ENCODE measurements at regions not wholly inside any gene's neighbourhood (a gene's known extent, or its start where the extent isn't known, plus 50 kb on each side); places are given as distances from the start of the nearest gene placed in this dataset.

DNA sequence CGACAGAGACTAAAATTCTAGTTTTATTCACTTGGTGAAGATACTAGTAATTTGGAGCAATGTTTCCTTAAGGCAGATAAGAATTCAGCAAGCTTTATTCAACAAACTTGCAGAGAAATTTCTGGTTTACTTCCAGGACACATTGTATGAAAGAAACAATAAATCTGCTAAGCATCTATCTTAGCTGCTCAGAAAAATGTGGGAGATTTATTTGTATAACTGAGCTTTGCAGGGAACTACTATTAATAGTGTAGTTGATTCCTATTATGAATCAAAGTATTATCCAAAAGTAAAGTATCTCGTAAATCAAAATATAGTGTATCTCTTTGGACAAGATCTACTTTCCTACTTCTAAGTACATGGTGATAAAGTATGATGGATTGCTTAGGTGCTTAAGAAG, 239.4 kb upstream of the TMTC1 start:
- H3K27me3 ChIP-seq (ENCODE audit: control insufficient read depth in 4 of 4, insufficient read depth in 4 of 4, low read length in 3 of 4): no peaks in the 10 kb centered on the region
- WGBS: 89% methylated on average over 2 of the region's 2 CpGs

DNA sequence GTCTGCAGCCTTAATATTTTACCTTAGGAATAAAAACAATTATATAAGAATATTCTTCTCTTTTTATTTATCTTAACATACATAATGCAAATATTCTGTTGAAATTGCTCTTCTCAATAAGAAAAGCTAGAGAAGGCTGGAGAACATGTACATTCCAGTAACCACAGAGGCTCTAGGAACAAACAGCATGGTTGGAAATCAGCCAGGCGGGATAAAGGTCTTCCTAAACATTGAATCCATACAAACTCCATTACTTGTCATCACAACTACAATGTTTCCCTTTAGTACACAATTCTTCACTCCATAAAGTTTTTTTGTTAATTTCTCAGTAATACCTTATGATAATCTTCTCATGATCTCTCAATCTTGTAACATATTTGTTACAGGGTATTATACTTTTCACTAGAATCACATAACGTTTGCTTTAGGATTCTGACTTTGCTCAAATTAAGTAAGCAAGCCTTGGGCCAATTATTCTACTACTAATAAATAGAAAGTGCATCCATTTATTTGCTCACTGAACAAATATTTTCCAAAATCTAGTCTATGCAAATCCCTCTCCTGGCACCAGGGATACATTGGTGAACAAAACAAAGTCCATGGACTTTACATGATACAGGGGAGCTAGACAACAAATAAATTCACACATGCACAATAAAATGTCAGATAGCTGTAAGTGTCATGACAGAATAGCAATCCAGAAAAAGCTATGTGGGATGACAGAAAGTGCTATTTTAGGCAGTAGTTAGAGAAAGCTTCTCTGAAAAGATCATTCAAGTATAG, 237.5 kb upstream of the TMTC1 start:
- TF ChIP-seq, protein P1, sequence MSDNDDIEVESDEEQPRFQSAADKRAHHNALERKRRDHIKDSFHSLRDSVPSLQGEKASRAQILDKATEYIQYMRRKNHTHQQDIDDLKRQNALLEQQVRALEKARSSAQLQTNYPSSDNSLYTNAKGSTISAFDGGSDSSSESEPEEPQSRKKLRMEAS (IDR thresholded peaks at IDR 0.05): no peak
- TF ChIP-seq TAF1 (conservative IDR thresholded peaks at IDR 0.05): no peak
- no peak for TF ChIP-seq JUND (IDR thresholded peaks at IDR 0.05)
- no peak for TF ChIP-seq YY1 (IDR thresholded peaks at IDR 0.05)
- TF ChIP-seq HNF4A (conservative IDR thresholded peaks at IDR 0.05): peak; percentile 62
- TF ChIP-seq NR2F2 (IDR thresholded peaks at IDR 0.05): no peak
- no peak overlapping the region for H3K4me3 ChIP-seq (ENCODE audit: low read depth in 1 of 3, low read length in 3 of 3)
- DNase-seq (ENCODE audit: low spot score): no peak
- H3K36me3 ChIP-seq (ENCODE audit: control insufficient read depth in 4 of 4, insufficient read depth in 3 of 4, low read depth in 1 of 4, low read length in 3 of 4): no peaks in the 10 kb centered on the region
- H3K4me1 ChIP-seq (ENCODE audit: control insufficient read depth in 4 of 4, insufficient read depth in 4 of 4, low read length in 3 of 4): no peaks in the 10 kb centered on the region
- WGBS: 51% methylated on average over 2 of the region's 2 CpGs
- H3K9me3 ChIP-seq (ENCODE audit: control insufficient read depth in 4 of 4, low read length in 3 of 4): peaks cover 0 to 5% (median 5%) of the 10 kb centered on the region in 4 donors
- H3K27ac ChIP-seq (ENCODE audit: low read depth in 1 of 2, low read length in 2 of 2): no peak overlapping the region
- no peak overlapping the region for H3K9ac ChIP-seq (ENCODE audit: low read depth in 1 of 2, low read length in 2 of 2)
- H3K27me3 ChIP-seq (ENCODE audit: control insufficient read depth in 4 of 4, insufficient read depth in 4 of 4, low read length in 3 of 4): no peaks in the 10 kb centered on the region

More for the DNA sequence above, 239.4 kb upstream of the TMTC1 start:
- Histone ChIP-seq H3K4me3 (ENCODE audit: low read depth in 1 of 3, low read length in 3 of 3) (no peak overlapping the region), H3K36me3 (ENCODE audit: control insufficient read depth in 4 of 4, insufficient read depth in 3 of 4, low read depth in 1 of 4, low read length in 3 of 4) (no peaks in the 10 kb centered on the region), H3K4me1 (ENCODE audit: control insufficient read depth in 4 of 4, insufficient read depth in 4 of 4, low read length in 3 of 4) (no peaks in the 10 kb centered on the region), H3K27ac (ENCODE audit: low read depth in 1 of 2, low read length in 2 of 2) (no peak overlapping the region), H3K9ac (ENCODE audit: low read depth in 1 of 2, low read length in 2 of 2) (no peak overlapping the region), H3K9me3 (ENCODE audit: control insufficient read depth in 4 of 4, low read length in 3 of 4) (no peaks in the 10 kb centered on the region)
- DNase-seq (ENCODE audit: low spot score): no peak
- no peak for TF ChIP-seq HNF4A (conservative IDR thresholded peaks at IDR 0.05)
- no peak for TF ChIP-seq HNF4G (IDR thresholded peaks at IDR 0.05)
- TF ChIP-seq FOXA1 (IDR thresholded peaks at IDR 0.05): no peak
- TF ChIP-seq, protein P1 (IDR thresholded peaks at IDR 0.05): no peak
- no peak for TF ChIP-seq RAD21 (IDR thresholded peaks at IDR 0.05)
- TF ChIP-seq YY1 (IDR thresholded peaks at IDR 0.05): no peak
- no peak for TF ChIP-seq NR2F2 (IDR thresholded peaks at IDR 0.05)
- no peak for TF ChIP-seq JUND (IDR thresholded peaks at IDR 0.05)

DNA sequence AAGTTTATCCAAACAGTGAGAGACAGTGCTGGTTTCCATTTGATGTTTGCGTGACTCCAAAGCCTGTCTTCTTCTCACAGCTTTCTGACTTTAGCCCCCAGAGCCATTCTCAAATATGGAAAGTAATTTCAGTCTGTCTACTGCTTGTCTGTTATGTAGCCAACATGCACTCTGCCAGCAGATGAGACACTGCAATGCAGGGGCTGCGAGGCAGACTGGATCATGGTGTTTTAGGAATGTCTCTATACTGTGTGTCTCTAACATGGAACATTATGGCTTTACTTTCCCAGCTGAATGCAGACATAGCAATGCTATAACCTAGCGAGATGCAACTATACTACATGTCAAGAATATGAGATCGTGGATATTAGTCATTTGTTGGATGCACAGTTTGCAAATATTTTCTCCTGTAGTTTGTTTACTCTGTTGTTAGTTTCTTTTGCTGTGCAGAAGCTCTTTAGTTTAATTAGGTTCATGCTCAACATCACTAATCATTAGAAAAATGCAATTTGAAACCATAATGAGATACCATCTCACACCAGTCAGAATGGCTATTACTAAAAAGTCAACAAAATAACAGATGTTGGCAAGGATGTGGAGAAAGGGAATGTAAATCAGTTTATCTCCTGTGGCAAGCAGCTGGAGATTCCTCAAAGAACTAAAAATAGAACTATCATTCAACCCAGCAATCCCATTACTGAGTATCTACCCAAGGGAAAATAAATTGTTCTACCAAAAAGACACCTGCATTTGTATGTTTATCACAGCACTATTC, 235.8 kb upstream of the TMTC1 start:
- no peak for DNase-seq (ENCODE audit: low spot score)
- H3K27ac ChIP-seq (ENCODE audit: low read depth in 1 of 2, low read length in 2 of 2): no peak overlapping the region
- H3K27me3 ChIP-seq (ENCODE audit: control insufficient read depth in 4 of 4, insufficient read depth in 4 of 4, low read length in 3 of 4): peaks cover 0 to under 1% (median 0%) of the 10 kb centered on the region in 4 donors
- TF ChIP-seq, protein P2, sequence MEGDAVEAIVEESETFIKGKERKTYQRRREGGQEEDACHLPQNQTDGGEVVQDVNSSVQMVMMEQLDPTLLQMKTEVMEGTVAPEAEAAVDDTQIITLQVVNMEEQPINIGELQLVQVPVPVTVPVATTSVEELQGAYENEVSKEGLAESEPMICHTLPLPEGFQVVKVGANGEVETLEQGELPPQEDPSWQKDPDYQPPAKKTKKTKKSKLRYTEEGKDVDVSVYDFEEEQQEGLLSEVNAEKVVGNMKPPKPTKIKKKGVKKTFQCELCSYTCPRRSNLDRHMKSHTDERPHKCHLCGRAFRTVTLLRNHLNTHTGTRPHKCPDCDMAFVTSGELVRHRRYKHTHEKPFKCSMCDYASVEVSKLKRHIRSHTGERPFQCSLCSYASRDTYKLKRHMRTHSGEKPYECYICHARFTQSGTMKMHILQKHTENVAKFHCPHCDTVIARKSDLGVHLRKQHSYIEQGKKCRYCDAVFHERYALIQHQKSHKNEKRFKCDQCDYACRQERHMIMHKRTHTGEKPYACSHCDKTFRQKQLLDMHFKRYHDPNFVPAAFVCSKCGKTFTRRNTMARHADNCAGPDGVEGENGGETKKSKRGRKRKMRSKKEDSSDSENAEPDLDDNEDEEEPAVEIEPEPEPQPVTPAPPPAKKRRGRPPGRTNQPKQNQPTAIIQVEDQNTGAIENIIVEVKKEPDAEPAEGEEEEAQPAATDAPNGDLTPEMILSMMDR (IDR thresholded peaks at IDR 0.05; ENCODE audit: low read depth, low read length, missing input control): no peak
- TF ChIP-seq SP1 (IDR thresholded peaks at IDR 0.05): no peak
- no peak for TF ChIP-seq HNF4G (IDR thresholded peaks at IDR 0.05)
- no peak for TF ChIP-seq TAF1 (conservative IDR thresholded peaks at IDR 0.05)
- TF ChIP-seq NR2F2 (IDR thresholded peaks at IDR 0.05): no peak
- TF ChIP-seq JUND (IDR thresholded peaks at IDR 0.05): no peak
- TF ChIP-seq, protein P3, sequence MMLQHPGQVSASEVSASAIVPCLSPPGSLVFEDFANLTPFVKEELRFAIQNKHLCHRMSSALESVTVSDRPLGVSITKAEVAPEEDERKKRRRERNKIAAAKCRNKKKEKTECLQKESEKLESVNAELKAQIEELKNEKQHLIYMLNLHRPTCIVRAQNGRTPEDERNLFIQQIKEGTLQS (IDR thresholded peaks at IDR 0.05): no peak
- no peak for TF ChIP-seq RXRA (IDR thresholded peaks at IDR 0.05)
- no peak for TF ChIP-seq EGR1 (IDR thresholded peaks at IDR 0.05; ENCODE audit: low read depth in 2 of 2)
- TF ChIP-seq RAD21 (IDR thresholded peaks at IDR 0.05): no peak
- no peak for TF ChIP-seq YY1 (IDR thresholded peaks at IDR 0.05)
- no peak overlapping the region for H3K4me3 ChIP-seq (ENCODE audit: low read depth in 1 of 3, low read length in 3 of 3)
- no peaks in the 10 kb centered on the region for H3K36me3 ChIP-seq (ENCODE audit: control insufficient read depth in 4 of 4, insufficient read depth in 3 of 4, low read depth in 1 of 4, low read length in 3 of 4)
- WGBS: 69% methylated on average over 4 of the region's 4 CpGs
- no peak overlapping the region for H3K9ac ChIP-seq (ENCODE audit: low read depth in 1 of 2, low read length in 2 of 2)
- H3K9me3 ChIP-seq (ENCODE audit: control insufficient read depth in 4 of 4, low read length in 3 of 4): peaks cover 0 to 8% (median 6%) of the 10 kb centered on the region in 4 donors
- H3K4me1 ChIP-seq (ENCODE audit: control insufficient read depth in 4 of 4, insufficient read depth in 4 of 4, low read length in 3 of 4): no peaks in the 10 kb centered on the region
